ENCODE measurements at regions not wholly inside any gene's neighbourhood (a gene's known extent, or its start where the extent isn't known, plus 50 kb on each side); places are given as distances from the start of the nearest gene placed in this dataset.
"Not testable (repeated sequence)": the region's sequence is repeated elsewhere in the genome, so short reads cannot be mapped to it uniquely, and the experiment has no call there.

DNA sequence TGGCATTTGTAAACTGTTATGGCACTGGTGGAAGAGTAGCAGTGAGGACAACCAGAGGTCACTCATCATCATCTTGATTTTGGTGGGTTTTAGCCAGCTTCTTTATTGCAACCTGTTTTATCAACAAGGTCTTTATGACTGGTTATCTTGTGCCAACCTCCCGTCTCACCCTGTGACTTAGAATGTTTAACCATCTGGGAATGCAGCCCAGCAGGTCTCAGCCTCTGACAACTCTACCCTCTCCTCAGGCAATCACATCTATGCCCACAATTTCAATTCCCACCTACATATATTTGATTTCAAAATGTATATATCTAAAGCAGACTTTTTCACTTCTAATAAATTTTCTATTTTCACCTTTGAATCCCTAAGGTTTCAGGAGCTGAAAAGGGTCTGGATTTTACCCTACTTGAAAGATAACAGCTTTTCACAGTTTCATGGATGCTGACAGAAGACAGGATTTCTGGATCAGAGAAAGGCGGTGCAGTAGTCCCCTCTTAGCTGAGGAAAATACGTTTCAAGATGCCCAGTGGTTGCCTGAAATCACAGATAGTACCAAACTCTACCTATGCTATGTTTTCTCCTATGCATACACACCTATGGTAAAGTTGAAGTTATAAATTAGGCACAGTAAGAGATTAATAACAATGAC is 1171.8 kb downstream of the DIAPH3 start:
- DNase-seq (ENCODE audit: low read depth in 2 of 2), result no peak

- no peak for DNase-seq (ENCODE audit: low read depth in 2 of 2)
Measured at GRCh38 chr13:58992478-58993042, 1171.2 kb downstream of the DIAPH3 start.

DNA sequence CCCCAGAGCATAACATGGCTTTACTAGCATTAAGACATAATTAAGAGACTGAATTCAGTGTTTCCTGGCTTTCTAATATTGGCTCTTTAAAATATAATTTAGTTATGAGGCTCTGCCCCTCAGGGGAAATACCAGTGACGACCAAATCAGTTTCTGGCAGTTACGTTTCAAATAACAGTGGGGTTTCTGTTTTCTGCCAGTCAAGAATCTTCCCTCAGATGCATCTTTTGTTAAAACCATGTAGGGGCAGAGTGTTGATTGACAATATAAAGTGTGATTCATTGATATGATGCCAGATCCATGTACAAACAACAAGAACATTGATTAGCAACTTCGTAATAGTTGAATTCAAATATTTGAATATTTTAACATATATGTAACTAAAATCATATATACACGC is 1169.7 kb downstream of the DIAPH3 start:
- no peak for DNase-seq (ENCODE audit: low read depth in 2 of 2)

DNA sequence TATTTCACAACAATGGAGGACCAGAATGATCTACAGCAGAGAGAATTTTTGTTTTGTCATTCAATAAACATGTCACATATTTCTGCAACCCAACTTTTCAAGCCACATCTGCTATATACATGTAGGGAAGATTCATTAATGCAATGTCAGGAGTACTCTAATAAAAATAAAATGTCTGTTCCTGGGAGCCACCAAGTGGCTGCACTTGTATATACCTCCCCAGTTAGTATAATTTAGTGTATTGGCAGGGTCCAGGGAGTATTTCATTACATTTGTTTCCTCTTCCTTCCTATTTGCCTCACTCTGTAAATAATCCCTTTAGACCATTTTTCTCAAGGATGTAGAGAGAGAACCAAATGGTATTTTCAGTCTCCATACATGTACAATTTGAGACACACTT is 1169.0 kb downstream of the DIAPH3 start:
- no peak for DNase-seq (ENCODE audit: low read depth in 2 of 2)

DNA sequence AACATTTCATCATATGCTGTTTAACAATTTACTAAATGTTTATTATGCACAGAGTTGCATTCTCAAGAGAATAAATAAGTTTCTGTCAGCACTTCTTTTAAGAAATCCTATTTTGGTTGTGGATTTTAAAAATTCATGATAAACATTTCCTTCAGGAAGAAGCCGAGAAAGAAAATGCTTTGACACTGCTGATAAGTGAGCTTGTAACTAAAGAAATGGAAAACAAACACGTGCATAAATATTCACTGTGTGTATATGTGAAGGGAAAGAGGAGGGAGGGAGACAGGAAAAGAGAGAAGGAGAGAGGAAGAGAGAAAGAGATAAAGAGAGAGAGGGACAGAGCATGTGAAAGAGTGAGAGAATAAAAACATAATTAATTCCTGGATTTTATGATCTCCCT is 1165.0 kb downstream of the DIAPH3 start:
- no peak for DNase-seq (ENCODE audit: low read depth in 2 of 2)

GRCh38 chr13:58999851-59000250 is 1163.9 kb downstream of the DIAPH3 start:
- no peak for DNase-seq (ENCODE audit: low read depth in 2 of 2)

DNA sequence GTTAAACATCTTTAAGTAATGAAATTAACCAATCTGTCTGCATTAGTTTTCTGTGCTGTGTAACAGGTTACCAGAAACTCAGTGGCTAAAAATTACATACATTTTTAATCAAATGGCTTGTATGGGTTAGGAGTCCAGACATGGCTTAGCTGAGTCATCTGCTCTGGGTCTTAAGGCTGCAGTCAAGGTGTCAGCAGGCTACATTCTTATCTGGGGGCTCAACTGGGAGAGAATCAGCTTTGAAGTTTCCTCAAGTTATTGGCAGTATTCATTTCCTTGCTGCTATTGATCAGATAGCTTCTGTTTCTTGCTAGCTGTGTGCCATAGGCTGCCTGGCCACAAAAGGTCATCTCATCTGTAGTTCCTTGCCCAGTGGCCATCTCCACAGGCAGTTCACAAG is 1163.0 kb downstream of the DIAPH3 start:
- no peak for DNase-seq (ENCODE audit: low read depth in 2 of 2)

DNA sequence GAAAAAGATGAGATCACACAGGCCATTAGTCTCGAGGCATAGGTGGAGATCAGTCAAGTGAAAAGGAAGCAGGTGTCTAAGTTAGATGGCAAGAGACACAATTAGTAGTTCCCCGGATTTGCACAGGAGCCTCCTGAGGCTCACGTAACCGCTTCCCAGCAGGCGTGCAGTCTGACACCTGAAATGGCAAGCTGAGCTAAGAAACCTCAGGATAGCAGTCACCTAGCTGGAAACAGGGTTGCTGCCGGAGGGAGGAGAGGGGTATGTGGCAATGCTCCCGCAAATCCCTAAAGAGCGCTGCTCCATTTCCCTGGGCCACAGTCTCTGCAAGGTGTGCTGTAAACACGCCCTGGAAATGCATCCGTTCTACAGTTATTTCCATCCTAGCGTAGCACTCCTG is 1151.0 kb downstream of the DIAPH3 start:
- DNase-seq (ENCODE audit: low read depth in 2 of 2), result no peak

- no peak for DNase-seq (ENCODE audit: low read depth in 2 of 2)
Measured at GRCh38 chr13:59016250-59016649, 1147.5 kb downstream of the DIAPH3 start.

- DNase-seq (ENCODE audit: low read depth in 2 of 2), result no peak
Measured at GRCh38 chr13:59024434-59024833, 1139.3 kb downstream of the DIAPH3 start.

- DNase-seq (ENCODE audit: low read depth in 2 of 2), result no peak
Measured at GRCh38 chr13:59034198-59034597, 1129.5 kb downstream of the DIAPH3 start.

DNA sequence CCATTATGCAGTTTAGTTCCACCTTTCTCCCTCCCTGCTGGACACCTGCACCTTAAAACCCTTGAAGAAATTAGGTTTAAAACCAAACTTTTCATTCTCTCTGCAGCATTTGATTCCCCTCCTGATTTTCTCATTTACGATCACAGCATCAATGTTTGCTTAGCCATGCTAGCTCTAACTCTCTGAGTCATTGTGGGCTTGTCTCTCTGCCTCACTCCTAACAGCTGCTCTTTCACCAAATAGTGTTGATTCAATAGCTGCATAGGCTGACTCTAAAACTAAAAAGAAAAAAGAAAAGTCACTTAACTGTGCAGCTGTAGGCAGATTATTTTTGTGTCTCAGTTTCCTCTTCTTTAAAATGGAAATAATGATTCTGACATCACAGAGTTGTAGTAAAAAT is 1124.9 kb downstream of the DIAPH3 start:
- no peak for DNase-seq (ENCODE audit: low read depth in 2 of 2)

DNA sequence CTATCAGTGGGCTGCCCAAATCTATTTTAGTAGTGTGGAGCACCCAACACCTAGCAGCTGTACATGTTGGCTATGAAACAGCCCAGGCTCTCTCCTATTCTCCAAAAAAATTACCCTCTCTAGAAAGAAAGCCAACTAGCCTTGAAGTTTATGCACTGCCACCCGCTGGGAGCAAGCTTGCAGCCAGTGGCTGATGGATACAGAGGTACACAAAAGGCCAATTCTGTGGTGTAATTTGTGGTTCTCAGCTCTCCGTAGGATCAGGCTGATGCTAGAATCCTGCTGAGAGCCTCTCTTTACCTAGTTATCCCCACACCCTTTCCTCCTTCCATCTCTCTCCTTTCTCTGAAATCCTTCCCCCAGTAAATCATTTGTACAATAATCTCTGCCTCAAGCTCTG is 1120.7 kb downstream of the DIAPH3 start:
- no peak for DNase-seq (ENCODE audit: low read depth in 2 of 2)

GRCh38 chr13:59047546-59047945 is 1116.2 kb downstream of the DIAPH3 start:
- DNase-seq (ENCODE audit: low read depth in 2 of 2), result no peak

- no peak for DNase-seq (ENCODE audit: low read depth in 2 of 2)
Measured at GRCh38 chr13:59061621-59062020, 1102.1 kb downstream of the DIAPH3 start.

DNA sequence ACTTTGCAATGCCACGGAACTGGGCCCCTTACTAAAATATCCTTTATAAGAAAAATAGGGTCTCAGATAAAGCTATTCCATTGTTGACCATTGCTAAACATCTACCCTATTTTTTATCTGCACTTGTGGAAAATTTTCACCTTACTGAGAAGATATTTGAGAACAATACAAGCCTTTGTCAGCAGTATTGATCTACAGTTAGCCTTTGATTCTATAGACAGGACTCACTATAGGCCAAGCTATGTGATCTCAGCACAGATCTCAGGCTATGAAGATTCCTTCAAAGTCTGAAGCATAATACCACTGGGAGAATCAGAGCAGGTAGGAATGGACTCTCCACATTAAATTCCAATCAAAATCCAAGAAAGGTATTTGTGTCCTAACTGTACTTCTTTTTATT is 1099.7 kb downstream of the DIAPH3 start:
- no peak for DNase-seq (ENCODE audit: low read depth in 2 of 2)

DNA sequence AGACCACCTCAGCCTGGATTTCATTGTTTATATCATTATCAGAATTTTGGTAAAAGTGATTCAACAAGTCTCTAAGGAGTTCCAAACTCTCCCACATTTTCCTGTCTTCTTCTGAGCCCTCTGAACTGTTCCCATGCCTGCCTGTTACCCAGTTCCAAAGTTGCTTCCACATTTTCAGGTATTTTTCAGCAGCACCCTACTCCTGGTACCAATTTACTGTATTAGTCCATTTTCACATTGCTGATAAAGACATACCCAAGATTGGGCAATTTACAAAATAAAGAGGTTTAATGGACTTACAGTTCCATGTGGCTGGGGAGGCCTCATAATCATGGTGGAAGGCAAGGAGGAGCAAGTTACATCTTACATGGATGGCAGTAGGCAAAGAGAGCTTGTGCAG is 1087.3 kb downstream of the DIAPH3 start:
- DNase-seq (ENCODE audit: low read depth in 2 of 2), result not testable (repeated sequence)

DNA sequence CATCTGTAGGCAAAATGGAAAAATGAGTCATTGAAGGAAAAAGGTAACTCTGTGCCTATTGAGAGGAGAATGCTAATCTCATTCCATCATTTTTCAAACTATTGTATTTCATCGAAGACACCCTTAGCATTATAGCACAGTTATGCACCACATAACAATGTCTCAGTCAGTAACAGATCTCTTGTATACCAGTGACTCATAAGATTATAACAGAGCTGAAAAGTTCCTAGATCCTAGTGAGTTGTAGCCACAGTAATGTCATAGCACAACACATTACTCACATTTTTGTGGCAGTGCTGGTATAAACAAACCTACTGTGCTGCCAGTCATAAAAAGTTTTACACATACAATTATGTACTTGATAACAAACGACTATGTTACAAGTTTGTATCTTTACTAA is 1077.6 kb downstream of the DIAPH3 start:
- DNase-seq (ENCODE audit: low read depth in 2 of 2), result no peak

DNA sequence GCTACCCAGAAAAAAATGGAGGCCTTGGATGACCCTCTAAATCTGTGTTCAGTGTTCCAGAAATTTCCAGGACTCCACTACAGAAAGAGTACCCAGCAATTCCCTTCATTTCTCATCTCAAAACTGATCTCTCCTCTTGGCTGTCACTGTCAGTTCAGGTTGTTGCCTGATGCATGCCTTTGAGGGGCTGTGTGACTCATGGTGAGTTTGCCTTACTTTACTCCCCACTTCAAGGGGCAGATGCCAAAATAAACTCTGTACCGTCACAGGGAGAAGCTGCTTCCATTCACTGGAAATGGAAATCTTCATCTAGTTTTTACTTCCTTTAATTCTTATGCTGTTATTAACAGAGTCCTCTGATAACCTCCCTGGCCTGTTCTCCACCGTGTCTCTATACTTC is 1075.0 kb downstream of the DIAPH3 start:
- DNase-seq (ENCODE audit: low read depth in 2 of 2), result no peak

DNA sequence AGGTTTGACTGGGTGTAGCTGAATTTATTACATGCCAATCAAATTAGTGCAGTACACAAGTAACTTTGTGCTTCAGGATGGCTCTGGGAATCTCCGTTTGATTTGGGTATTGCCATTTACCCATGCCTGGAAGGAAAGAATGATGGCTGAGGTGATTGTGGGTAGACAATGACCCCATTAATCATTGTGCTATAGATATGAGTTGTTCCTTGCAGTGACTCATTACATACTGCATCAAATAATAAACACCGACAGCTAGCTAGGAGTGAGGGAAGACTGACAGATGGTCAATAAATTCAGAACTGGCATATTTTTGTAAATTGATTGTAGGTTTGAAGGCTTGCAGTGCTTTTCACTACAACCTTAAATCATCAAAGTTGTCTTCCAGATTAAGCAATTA is 1069.5 kb downstream of the DIAPH3 start:
- DNase-seq (ENCODE audit: low read depth in 2 of 2), result no peak

GRCh38 chr13:59099182-59099974 is 1064.3 kb downstream of the DIAPH3 start:
- DNase-seq (ENCODE audit: low read depth in 2 of 2), result no peak

- no peak for DNase-seq (ENCODE audit: low read depth in 2 of 2)
Measured at GRCh38 chr13:59103004-59103768, 1060.5 kb downstream of the DIAPH3 start.

All from activated CD4-positive, alpha-beta T cell treated with anti-CD3 and anti-CD28 coated beads for 24 hours (primary cell).